Progenitor cell of endocrine pancreas (in vitro differentiated cells): ENCODE measurements at regions not wholly inside any gene's neighbourhood (a gene's known extent, or its start where the extent isn't known, plus 50 kb on each side); places are given as distances from the start of the nearest gene placed in this dataset.
"Not testable (repeated sequence)": the region's sequence is repeated elsewhere in the genome, so short reads cannot be mapped to it uniquely, and the experiment has no call there.

Experiments used
- DNase-seq: peaks from one replicate; pipeline ENCODE4 v3.0.0; 2021; ENCODE audit warnings: low spot score; ENCODE audit not compliant: unreplicated experiment
- H3K27ac Mint-ChIP-seq: 2 replicates; pipeline ENCODE4 v1.8.0; 2021; ENCODE audit warnings: mild to moderate bottlenecking, moderate library complexity, mixed read lengths
- H3K27me3 Mint-ChIP-seq: 2 replicates; pipeline ENCODE4 v1.8.0; 2021; ENCODE audit warnings: mixed read lengths
- H3K36me3 Mint-ChIP-seq: 2 replicates; pipeline ENCODE4 v1.8.0; 2022; ENCODE audit warnings: mixed read lengths; ENCODE audit not compliant: insufficient read depth
- H3K4me1 Mint-ChIP-seq: 2 replicates; pipeline ENCODE4 v1.8.0; 2021; ENCODE audit warnings: low read depth, mixed read lengths
- H3K4me3 Mint-ChIP-seq: 2 replicates; pipeline ENCODE4 v1.8.0; 2021; ENCODE audit warnings: low read depth, mild to moderate bottlenecking, moderate library complexity, mixed read lengths
- H3K9me3 Mint-ChIP-seq: 2 replicates; pipeline ENCODE4 v1.8.0; 2021; ENCODE audit warnings: low read depth, mixed read lengths
- TF ChIP-seq, protein P1 (sequence below): fragments of 200-600 bp; sonication (generic); IDR thresholded peaks from one replicate; pipeline ENCODE4 v1.5.0; 2021; ENCODE audit warnings: antibody characterized with exemption, mild to moderate bottlenecking; ENCODE audit not compliant: unreplicated experiment

DNA sequence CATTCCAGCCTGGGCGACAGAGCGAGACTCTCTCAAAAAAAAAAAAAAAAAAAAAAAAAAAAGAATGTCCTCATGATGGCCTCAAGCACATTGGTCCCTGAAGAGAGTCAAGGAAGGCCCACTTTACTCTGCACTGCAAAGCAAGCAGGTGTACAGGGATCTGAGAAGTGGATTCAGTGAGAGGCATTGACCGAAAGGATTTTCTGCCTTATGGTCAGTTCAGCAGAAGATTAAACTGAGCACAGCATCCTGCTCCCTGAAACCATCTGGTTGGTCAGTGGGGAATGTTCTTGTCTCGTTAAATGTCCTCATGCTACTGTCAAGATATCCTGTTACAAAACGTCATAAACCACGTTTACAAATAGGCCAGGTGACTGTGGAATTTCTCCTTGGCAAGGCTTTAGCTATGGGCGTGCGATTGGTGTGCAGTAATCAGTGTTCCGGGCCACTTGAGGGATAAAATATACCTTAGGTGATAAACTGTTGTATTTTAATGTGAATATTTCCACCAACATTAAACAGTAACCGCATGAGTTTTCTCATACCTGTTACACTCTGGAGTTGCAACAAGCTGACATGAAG lies 195.0 kb downstream of the ADRA2C start:
- H3K9me3 Mint-ChIP-seq, H3K4me1 Mint-ChIP-seq, H3K27ac Mint-ChIP-seq, DNase-seq, H3K4me3 Mint-ChIP-seq, H3K27me3 Mint-ChIP-seq, H3K36me3 Mint-ChIP-seq: not testable (repeated sequence)

DNA sequence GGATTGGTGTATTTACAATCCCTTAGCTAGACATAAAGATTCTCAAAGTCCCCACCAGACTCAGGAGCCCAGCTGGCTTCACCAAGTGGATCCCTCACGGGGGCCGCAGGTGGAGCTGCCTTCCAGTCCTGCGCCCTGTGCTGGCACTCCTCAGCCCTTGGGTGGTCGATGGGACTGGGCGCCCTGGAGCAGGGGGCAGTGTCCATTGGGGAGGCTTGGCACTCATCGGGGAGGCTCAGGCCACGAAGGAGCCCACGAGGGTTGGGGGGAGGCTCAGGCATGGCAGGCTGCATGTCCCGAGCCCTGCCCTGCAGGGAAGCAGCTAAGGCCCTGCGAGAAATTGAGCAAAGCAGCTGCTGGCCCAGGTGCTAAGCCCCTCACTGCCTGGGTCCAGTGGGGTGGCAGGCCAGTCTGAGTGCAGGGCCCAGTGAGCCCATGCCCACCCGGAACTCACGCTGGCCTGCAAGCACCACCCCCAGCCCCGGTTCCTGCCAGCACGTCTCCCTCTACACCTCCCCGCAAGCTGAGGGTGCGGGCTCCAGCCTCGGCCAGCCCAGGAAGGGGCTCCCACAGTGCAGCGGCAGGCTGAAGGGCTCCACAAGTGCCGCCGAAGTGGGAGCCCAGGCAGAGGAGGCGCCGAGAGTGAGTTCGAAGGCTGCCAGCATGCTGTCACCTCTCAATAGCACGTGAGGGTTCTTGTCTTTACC lies 198.5 kb downstream of the ADRA2C start:
- H3K27me3 Mint-ChIP-seq, H3K9me3 Mint-ChIP-seq, H3K4me1 Mint-ChIP-seq, DNase-seq, H3K4me3 Mint-ChIP-seq, H3K27ac Mint-ChIP-seq, H3K36me3 Mint-ChIP-seq: not testable (repeated sequence)

DNA sequence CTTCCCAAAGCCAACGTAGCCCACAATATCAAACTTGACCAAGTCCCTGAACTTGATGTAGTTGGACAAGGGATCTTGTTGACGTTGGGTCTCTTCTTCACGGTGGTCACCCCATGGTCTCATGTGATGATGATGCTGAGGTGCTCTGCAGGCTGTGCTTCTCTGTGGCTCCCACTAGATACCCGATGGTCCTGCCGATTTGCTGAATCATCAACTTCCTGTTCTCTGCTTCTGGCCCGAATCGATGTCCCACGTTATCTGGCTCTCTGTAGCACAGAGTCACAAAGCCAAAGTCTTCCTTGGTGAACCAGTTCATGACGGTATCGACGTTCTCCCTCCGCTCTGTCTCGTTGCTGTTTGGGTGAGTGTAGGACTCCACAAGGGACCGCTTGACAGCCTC lies 201.0 kb downstream of the ADRA2C start:
- H3K4me1 Mint-ChIP-seq, DNase-seq, H3K27ac Mint-ChIP-seq, H3K36me3 Mint-ChIP-seq, H3K9me3 Mint-ChIP-seq, H3K4me3 Mint-ChIP-seq, H3K27me3 Mint-ChIP-seq: not testable (repeated sequence)

DNA sequence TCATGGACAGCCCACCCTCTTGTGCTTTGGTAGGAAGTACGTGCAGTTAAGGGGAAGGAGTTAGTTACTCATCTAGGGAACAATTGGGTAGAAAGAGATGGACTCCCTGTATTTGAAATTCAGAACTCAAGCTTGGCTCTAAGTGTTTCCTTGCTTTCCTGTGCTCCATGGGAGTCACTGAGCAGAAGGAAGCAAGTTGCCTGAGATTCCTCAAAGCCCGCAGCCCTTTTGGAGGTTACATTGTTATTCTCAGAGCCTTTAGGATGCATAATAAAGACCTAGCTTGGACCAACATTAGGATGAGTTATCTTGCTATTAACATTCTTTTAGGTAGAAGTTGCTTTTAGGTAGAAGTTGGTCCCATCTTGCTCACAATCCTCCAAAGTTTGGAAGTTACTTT lies 206.4 kb downstream of the ADRA2C start:
- not testable (repeated sequence) for H3K4me1 Mint-ChIP-seq, DNase-seq, H3K9me3 Mint-ChIP-seq, H3K4me3 Mint-ChIP-seq, H3K27ac Mint-ChIP-seq, H3K36me3 Mint-ChIP-seq
- peaks cover 19% of the 10 kb centered on the region for H3K27me3 Mint-ChIP-seq

DNA sequence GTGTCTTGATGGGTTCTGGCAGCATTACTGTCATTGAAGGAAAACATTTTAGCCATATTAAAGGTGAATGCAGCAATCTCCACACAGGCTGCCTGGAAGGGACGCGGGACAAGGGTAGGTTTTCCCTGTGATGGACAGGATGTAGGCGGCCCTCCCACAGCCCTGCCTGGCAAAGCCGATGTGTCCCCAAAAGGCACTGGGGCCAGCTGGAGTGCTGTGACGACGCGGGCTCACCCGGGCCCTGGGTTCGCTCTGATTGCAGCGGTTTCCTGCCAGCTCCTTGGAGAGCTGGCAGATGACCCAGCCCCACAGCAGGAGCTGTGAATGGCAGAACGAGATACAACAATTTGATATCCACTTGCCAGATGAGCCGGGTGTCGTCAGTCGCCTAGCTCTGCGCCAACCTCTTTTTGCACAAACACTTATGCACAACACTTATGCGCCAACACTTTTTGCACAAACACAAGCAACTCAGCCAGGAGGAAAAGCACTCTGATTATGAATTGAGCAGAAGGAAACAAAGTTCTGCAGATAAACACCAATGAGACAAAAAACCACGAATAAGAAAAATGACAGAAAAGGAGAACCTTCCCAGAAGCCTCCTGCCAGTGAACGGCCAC lies 207.5 kb downstream of the ADRA2C start:
- H3K9me3 Mint-ChIP-seq, DNase-seq, H3K27ac Mint-ChIP-seq, H3K36me3 Mint-ChIP-seq, H3K4me3 Mint-ChIP-seq, H3K4me1 Mint-ChIP-seq: not testable (repeated sequence)
- H3K27me3 Mint-ChIP-seq = peaks cover 25% of the 10 kb centered on the region

DNA sequence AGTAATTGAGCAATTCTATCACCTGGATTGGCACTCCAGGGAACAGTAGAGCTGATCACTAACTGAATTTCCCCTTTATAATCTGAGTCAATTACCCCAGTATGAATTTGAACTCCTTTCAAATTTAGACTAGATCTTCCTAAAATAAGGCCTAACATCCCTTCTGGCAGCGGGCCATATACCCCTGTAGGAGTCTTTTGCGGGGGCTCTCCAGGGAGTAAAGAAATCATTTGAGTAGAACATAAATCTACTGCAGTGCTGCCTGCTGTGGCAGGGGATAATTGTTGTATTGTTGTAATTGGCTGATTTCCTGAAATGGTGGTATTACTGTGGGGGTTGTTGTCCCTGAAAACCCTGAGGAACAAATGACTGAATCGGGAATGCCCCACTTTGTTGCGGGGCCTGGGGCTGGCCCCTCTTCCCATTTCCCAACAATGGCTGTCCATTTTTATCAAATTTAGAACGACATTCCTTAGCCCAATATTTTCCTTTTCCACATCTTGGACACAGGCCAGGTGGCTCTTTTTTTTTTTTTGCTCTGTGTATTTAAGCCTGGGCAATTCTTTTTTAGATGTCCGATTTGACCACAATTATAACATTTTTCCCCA lies 217.4 kb downstream of the ADRA2C start:
- H3K36me3 Mint-ChIP-seq, H3K4me3 Mint-ChIP-seq, H3K27me3 Mint-ChIP-seq, H3K9me3 Mint-ChIP-seq, DNase-seq, H3K27ac Mint-ChIP-seq: not testable (repeated sequence)
- H3K4me1 Mint-ChIP-seq = peaks cover 16% of the 10 kb centered on the region

DNA sequence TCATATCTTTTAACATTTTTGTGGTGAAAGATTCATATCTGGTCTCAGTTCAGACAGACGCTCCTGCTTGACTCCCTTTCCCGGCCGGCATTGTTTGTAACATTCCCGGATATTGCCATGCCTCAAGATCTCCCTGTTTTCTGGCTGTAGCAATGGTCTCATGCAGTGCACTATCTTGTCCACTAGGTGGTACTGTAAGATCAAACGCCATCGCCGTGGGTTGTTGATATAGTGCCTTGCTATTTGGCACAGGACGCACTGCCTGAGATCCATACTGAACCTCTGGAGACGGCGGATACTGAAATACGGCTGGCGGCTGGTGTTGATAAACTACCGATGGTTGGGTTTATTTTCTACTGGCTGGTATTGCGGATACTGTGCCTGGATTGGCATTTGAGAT lies 218.6 kb downstream of the ADRA2C start:
- not testable (repeated sequence) for H3K9me3 Mint-ChIP-seq, H3K27me3 Mint-ChIP-seq, H3K4me3 Mint-ChIP-seq, H3K36me3 Mint-ChIP-seq, H3K27ac Mint-ChIP-seq, DNase-seq
- TF ChIP-seq, protein P1, sequence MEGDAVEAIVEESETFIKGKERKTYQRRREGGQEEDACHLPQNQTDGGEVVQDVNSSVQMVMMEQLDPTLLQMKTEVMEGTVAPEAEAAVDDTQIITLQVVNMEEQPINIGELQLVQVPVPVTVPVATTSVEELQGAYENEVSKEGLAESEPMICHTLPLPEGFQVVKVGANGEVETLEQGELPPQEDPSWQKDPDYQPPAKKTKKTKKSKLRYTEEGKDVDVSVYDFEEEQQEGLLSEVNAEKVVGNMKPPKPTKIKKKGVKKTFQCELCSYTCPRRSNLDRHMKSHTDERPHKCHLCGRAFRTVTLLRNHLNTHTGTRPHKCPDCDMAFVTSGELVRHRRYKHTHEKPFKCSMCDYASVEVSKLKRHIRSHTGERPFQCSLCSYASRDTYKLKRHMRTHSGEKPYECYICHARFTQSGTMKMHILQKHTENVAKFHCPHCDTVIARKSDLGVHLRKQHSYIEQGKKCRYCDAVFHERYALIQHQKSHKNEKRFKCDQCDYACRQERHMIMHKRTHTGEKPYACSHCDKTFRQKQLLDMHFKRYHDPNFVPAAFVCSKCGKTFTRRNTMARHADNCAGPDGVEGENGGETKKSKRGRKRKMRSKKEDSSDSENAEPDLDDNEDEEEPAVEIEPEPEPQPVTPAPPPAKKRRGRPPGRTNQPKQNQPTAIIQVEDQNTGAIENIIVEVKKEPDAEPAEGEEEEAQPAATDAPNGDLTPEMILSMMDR = peak; percentile 37
- H3K4me1 Mint-ChIP-seq = peaks cover 16% of the 10 kb centered on the region

DNA sequence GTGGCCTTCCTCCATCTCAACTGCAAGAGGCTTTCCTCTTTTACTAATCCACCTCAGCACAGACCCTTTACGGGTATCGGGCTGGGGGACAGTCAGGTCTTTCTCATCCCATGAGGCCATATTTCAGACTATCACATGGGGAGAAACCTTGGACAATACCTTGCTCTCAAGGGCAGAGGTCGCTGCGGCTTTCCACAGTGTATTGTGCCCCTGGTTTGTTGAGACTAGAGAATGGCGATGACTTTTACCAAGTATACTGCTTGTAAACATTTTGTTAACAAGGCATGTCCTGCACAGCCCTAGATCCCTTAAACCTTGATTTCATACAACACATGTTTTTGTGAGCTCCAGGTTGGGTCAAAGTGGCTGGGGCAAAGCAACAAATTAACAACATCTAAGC lies 220.2 kb downstream of the ADRA2C start:
- H3K36me3 Mint-ChIP-seq, DNase-seq, H3K27me3 Mint-ChIP-seq, H3K9me3 Mint-ChIP-seq, H3K4me3 Mint-ChIP-seq, H3K27ac Mint-ChIP-seq: not testable (repeated sequence)
- peaks cover 16% of the 10 kb centered on the region for H3K4me1 Mint-ChIP-seq

DNA sequence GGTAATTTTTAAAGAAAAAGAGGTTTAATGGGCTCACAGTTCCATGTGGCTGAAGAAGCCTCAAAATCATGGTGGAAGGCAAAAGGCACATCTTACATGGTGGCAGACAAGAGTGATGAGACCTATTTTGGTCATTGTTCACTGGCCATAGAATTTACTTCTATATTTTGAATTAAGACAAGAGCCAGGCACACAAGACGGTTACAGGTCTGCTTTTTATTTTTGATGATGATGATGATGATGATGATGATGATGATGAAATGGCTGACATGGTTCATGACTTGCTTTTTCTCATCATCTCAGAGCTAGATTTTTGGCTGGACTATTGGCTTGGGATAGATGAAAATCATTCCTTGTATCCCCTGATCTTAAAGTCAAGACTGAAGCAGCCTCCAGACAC lies 229.3 kb downstream of the OTOP1 start:
- H3K4me1 Mint-ChIP-seq, H3K4me3 Mint-ChIP-seq, DNase-seq, H3K36me3 Mint-ChIP-seq, H3K9me3 Mint-ChIP-seq, H3K27me3 Mint-ChIP-seq, H3K27ac Mint-ChIP-seq: not testable (repeated sequence)

DNA sequence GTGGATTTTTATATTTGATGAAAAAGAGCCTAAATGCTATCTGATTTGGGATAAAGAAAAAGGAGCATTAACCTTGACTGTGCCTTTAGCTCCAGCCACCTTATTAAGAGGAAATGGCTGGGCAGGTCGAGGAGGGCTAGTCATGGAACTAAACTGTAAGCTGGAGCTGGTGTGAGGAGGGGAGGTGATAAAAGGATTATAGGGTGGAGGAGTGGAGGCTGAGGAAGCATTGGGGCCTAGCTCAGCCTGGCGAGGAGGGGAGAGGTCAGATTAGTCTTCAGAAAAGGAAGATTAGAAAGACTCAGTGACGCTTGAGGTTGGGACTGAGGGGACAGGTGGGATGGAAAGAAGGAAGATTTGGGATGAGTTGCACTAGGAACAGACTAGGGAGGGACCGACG lies 222.7 kb downstream of the OTOP1 start:
- not testable (repeated sequence) for H3K4me3 Mint-ChIP-seq, H3K27ac Mint-ChIP-seq, H3K9me3 Mint-ChIP-seq, H3K4me1 Mint-ChIP-seq, H3K36me3 Mint-ChIP-seq, DNase-seq
- peaks cover 22% of the 10 kb centered on the region for H3K27me3 Mint-ChIP-seq

DNA sequence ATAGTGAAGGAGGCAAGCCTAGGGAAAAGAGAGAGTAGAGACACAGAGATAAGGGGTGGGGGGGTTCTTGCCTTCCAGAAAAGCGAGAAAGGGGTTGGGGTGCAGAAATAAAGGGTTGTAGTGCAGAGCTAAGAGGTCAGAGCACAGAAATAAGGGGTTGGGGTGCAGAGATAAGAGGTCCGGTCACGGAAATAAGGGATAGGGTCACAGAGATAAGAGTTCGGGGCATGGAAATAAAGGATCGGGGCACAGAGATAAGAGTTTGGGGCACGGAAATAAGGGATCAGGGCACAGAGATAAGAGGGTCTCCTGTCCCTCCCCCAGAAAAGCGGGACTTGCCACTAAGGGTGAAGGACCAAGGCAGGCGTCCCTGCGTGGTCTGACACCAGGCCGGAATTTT lies 222.0 kb downstream of the OTOP1 start:
- H3K4me1 Mint-ChIP-seq, H3K36me3 Mint-ChIP-seq, H3K9me3 Mint-ChIP-seq, H3K27ac Mint-ChIP-seq, H3K4me3 Mint-ChIP-seq, DNase-seq: not testable (repeated sequence)
- peaks cover 22% of the 10 kb centered on the region for H3K27me3 Mint-ChIP-seq

DNA sequence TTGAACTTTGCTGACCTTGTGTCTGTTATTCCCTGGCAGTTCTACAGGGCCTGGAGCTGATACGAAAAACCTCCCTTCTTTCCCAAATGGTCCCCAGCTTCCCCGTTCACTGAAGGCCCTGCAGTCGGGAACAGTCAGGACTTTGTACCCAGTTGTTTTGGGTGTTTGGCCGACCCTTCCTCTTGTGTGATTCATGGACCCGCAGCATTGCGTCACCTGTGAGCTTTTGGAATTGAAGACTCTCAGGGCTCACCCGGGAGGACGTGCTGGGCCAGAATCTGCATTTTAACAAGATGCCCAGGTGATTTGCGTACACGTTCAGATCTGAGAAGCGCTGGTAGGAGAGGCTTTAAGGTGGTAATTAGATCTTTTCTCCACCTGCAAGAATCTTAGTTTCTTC lies 220.4 kb downstream of the OTOP1 start:
- not testable (repeated sequence) for H3K36me3 Mint-ChIP-seq, H3K4me1 Mint-ChIP-seq, DNase-seq, H3K9me3 Mint-ChIP-seq, H3K4me3 Mint-ChIP-seq, H3K27ac Mint-ChIP-seq
- H3K27me3 Mint-ChIP-seq = peaks cover 22% of the 10 kb centered on the region
